Spleen (tissue), 11 donors: ENCODE measurements at regions not wholly inside any gene's neighbourhood (a gene's known extent, or its start where the extent isn't known, plus 50 kb on each side); places are given as distances from the start of the nearest gene placed in this dataset.
A peak's percentile ranks its signal among the peaks of the same experiment; 100 is the strongest.
"Not testable (repeated sequence)": the region's sequence is repeated elsewhere in the genome, so short reads cannot be mapped to it uniquely, and the experiment has no call there.

Source experiments
- DNase-seq: peaks from one replicate; pipeline ENCODE4 v3.0.0-alpha.2; 2020
- H3K27ac ChIP-seq, 8 donors: fragments of 200-600 bp; sonication (generic) in 7 of 8; 1 replicate in 4 of 8; 2 replicates in 4 of 8; pipeline versions ENCODE4 v1.5.0 to v1.8.0; 2016 to 2021; ENCODE audit warnings: inconsistent platforms in 4 of 8, mild to moderate bottlenecking in 4 of 8, moderate library complexity in 1 of 8
- H3K27me3 ChIP-seq, 7 donors: fragments of 200-600 bp; sonication (generic) in 6 of 7; replicated peaks in 1 of 7; 1 replicate in 4 of 7; 2 replicates in 3 of 7; pipeline versions ENCODE4 v1.5.0 to v1.8.0; 2016 to 2021; ENCODE audit warnings: inconsistent platforms in 3 of 7, mild to moderate bottlenecking in 1 of 7
- H3K36me3 ChIP-seq, 6 donors: fragments of 200-600 bp; sonication (generic) in 5 of 6; 1 replicate in 4 of 6; 2 replicates in 2 of 6; pipeline versions ENCODE4 v1.5.0 to v1.8.0; 2016 to 2021; ENCODE audit warnings: inconsistent platforms in 2 of 6
- H3K4me1 ChIP-seq, 6 donors: fragments of 200-600 bp; sonication (generic) in 5 of 6; 1 replicate in 3 of 6; 2 replicates in 3 of 6; pipeline versions ENCODE4 v1.5.0 to v1.8.0; 2016 to 2021; ENCODE audit warnings: inconsistent platforms in 3 of 6
- H3K4me3 ChIP-seq, 8 donors: fragments of 200-600 bp; sonication (generic) in 7 of 8; 1 replicate in 4 of 8; 2 replicates in 4 of 8; pipeline versions ENCODE4 v1.5.0 to v1.8.0; 2016 to 2021; ENCODE audit warnings: inconsistent platforms in 4 of 8, mild to moderate bottlenecking in 4 of 8, moderate library complexity in 2 of 8
- H3K9me3 ChIP-seq, 8 donors: fragments of 200-600 bp; sonication (generic) in 7 of 8; 1 replicate in 4 of 8; 2 replicates in 4 of 8; pipeline versions ENCODE4 v1.5.0 to v1.8.0; 2016 to 2021; ENCODE audit warnings: inconsistent platforms in 4 of 8
- POLR2A ChIP-seq, 3 donors: fragments of 450-650 bp; IDR thresholded peaks; one replicate each; pipeline ENCODE4 v1.5.1; 2017; ENCODE audit warnings: antibody characterized with exemption in 3 of 3, mild to moderate bottlenecking in 1 of 3
- POLR2AphosphoS5 ChIP-seq, 3 donors: sonication (generic); formaldehyde crosslinking; IDR thresholded peaks; one replicate each; pipeline ENCODE4 v1.5.1; 2017; ENCODE audit warnings: antibody characterized with exemption in 3 of 3
- WGBS, 5 donors: extraction: QIAGEN DNeasy Blood & Tissue Kit in 3 of 5; methylation state at CpG; one replicate each; pipeline versions ENCODE4 v1.1.5 to v1.1.7; 2013 to 2018; 5-methylcytosine and 5-hydroxymethylcytosine counted together
- intact Hi-C: fragments of 100-400 bp; cut with DNase I; formaldehyde crosslinking; loops from one replicate; pipeline ENCODE4 v1.15.0; 2023; ENCODE audit warnings: low total_unique reads
- TF ChIP-seq, protein P1 (sequence below), 11 experiments: fragments of 200-600 bp in 7 of 11; fragments of 450-650 bp in 4 of 11; sonication (generic) in 4 of 11; IDR thresholded peaks in 8 of 11; conservative IDR thresholded peaks in 3 of 11; 1 replicate in 7 of 11; 2 replicates in 4 of 11; pipeline versions ENCODE4 v1.4.0 to v1.8.0; 2016 to 2021; ENCODE audit warnings: antibody characterized with exemption in 11 of 11, inconsistent platforms in 4 of 11, mild to moderate bottlenecking in 1 of 11
- donor health status: healthy with polysubstance abuse.
- donor health status: DM: no; HTN: no; CAD: no; lungs with moderate emphysema.
- donor health status: DM: no; HTN: no; CAD: no.
- donor health status: Bipolar disorder and iron deficiency.
- donor health status: healthy.
- donor health status: DM: no; HTN: no; CAD: no.
- donor health status: DM: yes; HTN: yes; CAD: no.

- 86 to 93% (median 88%) methylated on average over 29 to 31 of the region's 31 CpGs for WGBS, 5 donors
- no peak overlapping the region for H3K27ac ChIP-seq
- TF ChIP-seq, protein P1, sequence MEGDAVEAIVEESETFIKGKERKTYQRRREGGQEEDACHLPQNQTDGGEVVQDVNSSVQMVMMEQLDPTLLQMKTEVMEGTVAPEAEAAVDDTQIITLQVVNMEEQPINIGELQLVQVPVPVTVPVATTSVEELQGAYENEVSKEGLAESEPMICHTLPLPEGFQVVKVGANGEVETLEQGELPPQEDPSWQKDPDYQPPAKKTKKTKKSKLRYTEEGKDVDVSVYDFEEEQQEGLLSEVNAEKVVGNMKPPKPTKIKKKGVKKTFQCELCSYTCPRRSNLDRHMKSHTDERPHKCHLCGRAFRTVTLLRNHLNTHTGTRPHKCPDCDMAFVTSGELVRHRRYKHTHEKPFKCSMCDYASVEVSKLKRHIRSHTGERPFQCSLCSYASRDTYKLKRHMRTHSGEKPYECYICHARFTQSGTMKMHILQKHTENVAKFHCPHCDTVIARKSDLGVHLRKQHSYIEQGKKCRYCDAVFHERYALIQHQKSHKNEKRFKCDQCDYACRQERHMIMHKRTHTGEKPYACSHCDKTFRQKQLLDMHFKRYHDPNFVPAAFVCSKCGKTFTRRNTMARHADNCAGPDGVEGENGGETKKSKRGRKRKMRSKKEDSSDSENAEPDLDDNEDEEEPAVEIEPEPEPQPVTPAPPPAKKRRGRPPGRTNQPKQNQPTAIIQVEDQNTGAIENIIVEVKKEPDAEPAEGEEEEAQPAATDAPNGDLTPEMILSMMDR (IDR thresholded peaks at IDR 0.05 in 8 of 11, conservative IDR thresholded peaks at IDR 0.05 in 3 of 11): no peak
- TF ChIP-seq POLR2A (IDR thresholded peaks at IDR 0.05): no peak
- TF ChIP-seq POLR2AphosphoS5 (IDR thresholded peaks at IDR 0.05): no peak
- peaks cover 0 to 20% (median 0%) of the 10 kb centered on the region in 7 donors for H3K27me3 ChIP-seq
- H3K9me3 ChIP-seq: peaks cover 0 to 25% (median 21%) of the 10 kb centered on the region in 8 donors
- DNase-seq: peak; percentile 51
- H3K4me1 ChIP-seq: peaks cover 0 to 10% (median 6%) of the 10 kb centered on the region in 6 donors
- intact Hi-C loops: no loop called here
- H3K36me3 ChIP-seq: no peaks in the 10 kb centered on the region
- H3K4me3 ChIP-seq: no peak overlapping the region
Observed at GRCh38 chr15:69876064-69876940, 221.4 kb downstream of the TLE3 start.

DNA sequence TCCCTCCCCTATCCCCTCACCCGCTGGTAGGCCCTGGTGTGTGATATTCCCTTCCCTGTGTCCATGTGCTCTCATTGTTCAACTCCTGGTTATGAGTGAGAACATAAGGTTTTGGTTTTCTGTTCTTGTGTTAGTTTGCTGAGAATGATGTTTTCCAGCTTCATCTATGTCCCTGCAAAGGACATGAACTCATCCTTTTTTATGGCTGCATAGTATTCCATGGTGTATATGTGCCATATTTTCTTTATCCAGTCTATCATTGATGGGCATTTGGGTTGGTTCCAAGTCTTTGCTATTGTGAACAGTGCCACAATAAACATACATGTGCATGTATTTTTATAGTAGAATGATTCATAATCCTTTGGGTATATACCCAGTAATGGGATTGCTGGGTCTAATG, 217.8 kb downstream of the TLE3 start:
- H3K36me3 ChIP-seq, H3K9me3 ChIP-seq, H3K4me3 ChIP-seq, DNase-seq, intact Hi-C loops, H3K27ac ChIP-seq: not testable (repeated sequence)
- WGBS, 5 donors: 89 to 100% (median 94%) methylated on average over 1 of the region's 1 CpG
- peaks cover 0 to 21% (median 11%) of the 10 kb centered on the region in 6 donors for H3K4me1 ChIP-seq
- peaks cover 0 to 48% (median 0%) of the 10 kb centered on the region in 7 donors for H3K27me3 ChIP-seq

- peaks cover 0 to 21% (median 11%) of the 10 kb centered on the region in 6 donors for H3K4me1 ChIP-seq
- intact Hi-C loops: no loop called here
Observed at GRCh38 chr15:69880571-69881301, 217.0 kb downstream of the TLE3 start.

DNA sequence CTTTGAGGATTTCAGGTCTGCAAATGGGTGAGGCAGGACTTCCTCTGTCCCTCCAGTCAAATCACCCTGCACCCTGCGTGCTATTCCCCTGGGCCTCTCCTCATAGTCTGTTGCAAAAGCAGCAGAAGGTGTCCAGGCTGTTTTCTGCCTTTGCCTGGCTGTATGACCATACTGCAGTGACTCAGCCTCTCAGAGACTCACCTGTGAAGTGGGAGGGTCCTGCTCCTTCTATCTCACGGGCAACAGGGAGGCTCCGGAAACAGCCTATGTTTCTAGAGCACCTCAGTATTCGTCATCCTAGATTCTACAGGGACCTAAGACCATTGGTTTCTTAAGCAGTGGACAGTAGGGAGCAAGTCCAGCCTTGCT, 216.4 kb downstream of the TLE3 start:
- intact Hi-C loops: no loop called here
- Histone ChIP-seq H3K36me3 (no peaks in the 10 kb centered on the region), H3K4me3 (no peak overlapping the region), H3K27me3 (peaks cover 0 to 59% (median 0%) of the 10 kb centered on the region in 7 donors), H3K27ac (peak overlapping the region in 2 of 8 donors; percentile 47 to 55), H3K4me1 (peaks cover 0 to 21% (median 11%) of the 10 kb centered on the region in 6 donors), H3K9me3 (peaks cover 0 to 5% (median 0%) of the 10 kb centered on the region in 8 donors)
- no peak for DNase-seq
- WGBS, 5 donors: 75 to 89% (median 80%) methylated on average over 2 to 4 of the region's 4 CpGs
- no peak for TF ChIP-seq POLR2A (IDR thresholded peaks at IDR 0.05)
- no peak for TF ChIP-seq POLR2AphosphoS5 (IDR thresholded peaks at IDR 0.05)
- TF ChIP-seq, protein P1 (IDR thresholded peaks at IDR 0.05 in 8 of 11, conservative IDR thresholded peaks at IDR 0.05 in 3 of 11): no peak

More at GRCh38 chr15:69880571-69881301, 217.0 kb downstream of the TLE3 start:
- peak; percentile 0 for DNase-seq
- Histone ChIP-seq H3K27me3 (peaks cover 0 to 55% (median 0%) of the 10 kb centered on the region in 7 donors), H3K9me3 (peaks cover 0 to 5% (median 0%) of the 10 kb centered on the region in 8 donors), H3K27ac (peak overlapping the region in 2 of 8 donors; percentile 47 to 55), H3K4me3 (no peak overlapping the region), H3K36me3 (no peaks in the 10 kb centered on the region)
- TF ChIP-seq, protein P1 (IDR thresholded peaks at IDR 0.05 in 8 of 11, conservative IDR thresholded peaks at IDR 0.05 in 3 of 11): no peak
- TF ChIP-seq POLR2A (IDR thresholded peaks at IDR 0.05) (no peak), POLR2AphosphoS5 (IDR thresholded peaks at IDR 0.05) (no peak)
- 78 to 85% (median 84%) methylated on average over 6 of the region's 6 CpGs for WGBS, 5 donors
